C4-2B (cell line): ENCODE measurements at regions not wholly inside any gene's neighbourhood (a gene's known extent, or its start where the extent isn't known, plus 50 kb on each side); places are given as distances from the start of the nearest gene placed in this dataset.

Experiments
- ZFX ChIP-seq: fragments of 450-650 bp; IDR thresholded peaks from 2 replicates; pipeline ENCODE4 v1.6.1; 2017
- TF ChIP-seq, protein P1 (sequence below): fragments of 450-650 bp; conservative IDR thresholded peaks from 2 replicates; pipeline ENCODE4 v1.5.1; 2017; ENCODE audit warnings: mild to moderate bottlenecking

DNA sequence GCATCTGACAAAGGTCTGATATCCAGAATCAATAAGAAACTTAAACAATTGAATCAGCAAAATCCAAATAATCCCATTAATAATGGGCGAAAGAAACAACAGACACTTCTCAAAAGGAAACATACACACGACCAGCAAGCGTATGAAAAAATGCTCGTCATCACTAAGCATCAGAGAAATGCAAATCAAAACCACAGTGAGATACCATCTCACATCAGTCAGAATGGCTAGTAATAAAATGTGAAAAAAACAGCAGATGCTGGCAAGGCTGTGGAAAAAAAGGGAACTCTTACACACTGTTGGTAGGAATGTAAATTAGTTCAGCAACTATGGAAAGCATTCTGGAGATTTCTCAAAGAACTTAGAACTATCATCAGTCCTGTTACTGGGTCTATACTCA, 496.7 kb downstream of the SH2D4B start:
- TF ChIP-seq, protein P1, sequence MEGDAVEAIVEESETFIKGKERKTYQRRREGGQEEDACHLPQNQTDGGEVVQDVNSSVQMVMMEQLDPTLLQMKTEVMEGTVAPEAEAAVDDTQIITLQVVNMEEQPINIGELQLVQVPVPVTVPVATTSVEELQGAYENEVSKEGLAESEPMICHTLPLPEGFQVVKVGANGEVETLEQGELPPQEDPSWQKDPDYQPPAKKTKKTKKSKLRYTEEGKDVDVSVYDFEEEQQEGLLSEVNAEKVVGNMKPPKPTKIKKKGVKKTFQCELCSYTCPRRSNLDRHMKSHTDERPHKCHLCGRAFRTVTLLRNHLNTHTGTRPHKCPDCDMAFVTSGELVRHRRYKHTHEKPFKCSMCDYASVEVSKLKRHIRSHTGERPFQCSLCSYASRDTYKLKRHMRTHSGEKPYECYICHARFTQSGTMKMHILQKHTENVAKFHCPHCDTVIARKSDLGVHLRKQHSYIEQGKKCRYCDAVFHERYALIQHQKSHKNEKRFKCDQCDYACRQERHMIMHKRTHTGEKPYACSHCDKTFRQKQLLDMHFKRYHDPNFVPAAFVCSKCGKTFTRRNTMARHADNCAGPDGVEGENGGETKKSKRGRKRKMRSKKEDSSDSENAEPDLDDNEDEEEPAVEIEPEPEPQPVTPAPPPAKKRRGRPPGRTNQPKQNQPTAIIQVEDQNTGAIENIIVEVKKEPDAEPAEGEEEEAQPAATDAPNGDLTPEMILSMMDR, result no peak
- TF ChIP-seq ZFX, result no peak
